ENCODE measurements at regions not wholly inside any gene's neighbourhood (a gene's known extent, or its start where the extent isn't known, plus 50 kb on each side); places are given as distances from the start of the nearest gene placed in this dataset.

- Histone ChIP-seq H3K27me3 (ENCODE audit: insufficient read depth, low read length) (no peaks in the 10 kb centered on the region), H3K9me3 (ENCODE audit: low read length) (no peaks in the 10 kb centered on the region), H3K4me3 (ENCODE audit: low read length) (no peak overlapping the region)
Measured at GRCh38 chr5:109951348-109951747, 261.6 kb downstream of the MAN2A1 start.

GRCh38 chr5:109951758-109952157, 262.0 kb downstream of the MAN2A1 start:
- H3K4me1 ChIP-seq (ENCODE audit: insufficient read depth, low read length), result peaks cover 11% of the 10 kb centered on the region
- no peaks in the 10 kb centered on the region for H3K9me3 ChIP-seq (ENCODE audit: low read length)
- H3K36me3 ChIP-seq (ENCODE audit: insufficient read depth, low read length), result no peaks in the 10 kb centered on the region
- no peak overlapping the region for H3K4me3 ChIP-seq (ENCODE audit: low read length)
- no peak overlapping the region for H2AFZ ChIP-seq (ENCODE audit: low read depth, low read length)
- no peaks in the 10 kb centered on the region for H3K27me3 ChIP-seq (ENCODE audit: insufficient read depth, low read length)

More at GRCh38 chr5:109951348-109951747, 261.6 kb downstream of the MAN2A1 start:
- Histone ChIP-seq H3K36me3 (ENCODE audit: insufficient read depth, low read length) (no peaks in the 10 kb centered on the region), H3K4me1 (ENCODE audit: insufficient read depth, low read length) (peaks cover 11% of the 10 kb centered on the region), H2AFZ (ENCODE audit: low read depth, low read length) (no peak overlapping the region)

- H3K36me3 ChIP-seq (ENCODE audit: insufficient read depth, low read length), result no peaks in the 10 kb centered on the region
- no peaks in the 10 kb centered on the region for H3K9me3 ChIP-seq (ENCODE audit: low read length)
- H2AFZ ChIP-seq (ENCODE audit: low read depth, low read length), result peak overlapping the region; percentile 58
- H3K27me3 ChIP-seq (ENCODE audit: insufficient read depth, low read length), result no peaks in the 10 kb centered on the region
- no peak overlapping the region for H3K4me3 ChIP-seq (ENCODE audit: low read length)
- H3K4me1 ChIP-seq (ENCODE audit: insufficient read depth, low read length), result peaks cover 11% of the 10 kb centered on the region
Measured at GRCh38 chr5:109953761-109954160, 264.0 kb downstream of the MAN2A1 start.

GRCh38 chr5:109956884-109957283, 267.2 kb downstream of the MAN2A1 start:
- H3K4me1 ChIP-seq (ENCODE audit: insufficient read depth, low read length), result peaks cover 11% of the 10 kb centered on the region
- H3K4me3 ChIP-seq (ENCODE audit: low read length), result no peak overlapping the region
- H3K36me3 ChIP-seq (ENCODE audit: insufficient read depth, low read length), result no peaks in the 10 kb centered on the region
- no peak overlapping the region for H2AFZ ChIP-seq (ENCODE audit: low read depth, low read length)
- no peaks in the 10 kb centered on the region for H3K9me3 ChIP-seq (ENCODE audit: low read length)
- H3K27me3 ChIP-seq (ENCODE audit: insufficient read depth, low read length), result no peaks in the 10 kb centered on the region

- Histone ChIP-seq H3K4me1 (ENCODE audit: insufficient read depth, low read length) (peaks cover 11% of the 10 kb centered on the region), H3K27me3 (ENCODE audit: insufficient read depth, low read length) (no peaks in the 10 kb centered on the region), H2AFZ (ENCODE audit: low read depth, low read length) (no peak overlapping the region), H3K9me3 (ENCODE audit: low read length) (no peaks in the 10 kb centered on the region), H3K4me3 (ENCODE audit: low read length) (no peak overlapping the region), H3K36me3 (ENCODE audit: insufficient read depth, low read length) (no peaks in the 10 kb centered on the region)
Measured at GRCh38 chr5:109958082-109958481, 268.4 kb downstream of the MAN2A1 start.

- H3K4me3 ChIP-seq (ENCODE audit: low read length), result no peak overlapping the region
- no peaks in the 10 kb centered on the region for H3K36me3 ChIP-seq (ENCODE audit: insufficient read depth, low read length)
- H3K4me1 ChIP-seq (ENCODE audit: insufficient read depth, low read length), result no peaks in the 10 kb centered on the region
- no peaks in the 10 kb centered on the region for H3K27me3 ChIP-seq (ENCODE audit: insufficient read depth, low read length)
- H3K9me3 ChIP-seq (ENCODE audit: low read length), result no peaks in the 10 kb centered on the region
- H2AFZ ChIP-seq (ENCODE audit: low read depth, low read length), result no peak overlapping the region
Measured at GRCh38 chr5:109959652-109960051, 269.9 kb downstream of the MAN2A1 start.

GRCh38 chr5:109961751-109962150, 272.0 kb downstream of the MAN2A1 start:
- Histone ChIP-seq H3K9me3 (ENCODE audit: low read length) (no peaks in the 10 kb centered on the region), H3K36me3 (ENCODE audit: insufficient read depth, low read length) (no peaks in the 10 kb centered on the region), H3K4me3 (ENCODE audit: low read length) (no peak overlapping the region), H2AFZ (ENCODE audit: low read depth, low read length) (no peak overlapping the region), H3K4me1 (ENCODE audit: insufficient read depth, low read length) (no peaks in the 10 kb centered on the region), H3K27me3 (ENCODE audit: insufficient read depth, low read length) (no peaks in the 10 kb centered on the region)

GRCh38 chr5:109962882-109963603, 273.3 kb downstream of the MAN2A1 start:
- Histone ChIP-seq H3K4me1 (ENCODE audit: insufficient read depth, low read length) (no peaks in the 10 kb centered on the region), H3K27me3 (ENCODE audit: insufficient read depth, low read length) (no peaks in the 10 kb centered on the region), H3K4me3 (ENCODE audit: low read length) (no peak overlapping the region), H3K9me3 (ENCODE audit: low read length) (no peaks in the 10 kb centered on the region), H2AFZ (ENCODE audit: low read depth, low read length) (no peak overlapping the region), H3K36me3 (ENCODE audit: insufficient read depth, low read length) (no peaks in the 10 kb centered on the region)

GRCh38 chr5:109964136-109964535, 274.4 kb downstream of the MAN2A1 start:
- Histone ChIP-seq H3K9me3 (ENCODE audit: low read length) (no peaks in the 10 kb centered on the region), H3K27me3 (ENCODE audit: insufficient read depth, low read length) (no peaks in the 10 kb centered on the region), H3K4me1 (ENCODE audit: insufficient read depth, low read length) (no peaks in the 10 kb centered on the region), H3K4me3 (ENCODE audit: low read length) (no peak overlapping the region), H2AFZ (ENCODE audit: low read depth, low read length) (no peak overlapping the region), H3K36me3 (ENCODE audit: insufficient read depth, low read length) (no peaks in the 10 kb centered on the region)

GRCh38 chr5:109965634-109966033, 275.9 kb downstream of the MAN2A1 start:
- no peaks in the 10 kb centered on the region for H3K36me3 ChIP-seq (ENCODE audit: insufficient read depth, low read length)
- H3K4me1 ChIP-seq (ENCODE audit: insufficient read depth, low read length), result no peaks in the 10 kb centered on the region
- H3K9me3 ChIP-seq (ENCODE audit: low read length), result no peaks in the 10 kb centered on the region
- H3K27me3 ChIP-seq (ENCODE audit: insufficient read depth, low read length), result no peaks in the 10 kb centered on the region
- no peak overlapping the region for H3K4me3 ChIP-seq (ENCODE audit: low read length)
- no peak overlapping the region for H2AFZ ChIP-seq (ENCODE audit: low read depth, low read length)

- Histone ChIP-seq H3K27me3 (ENCODE audit: insufficient read depth, low read length) (no peaks in the 10 kb centered on the region), H3K4me3 (ENCODE audit: low read length) (no peak overlapping the region)
Measured at GRCh38 chr5:109971968-109972367, 282.2 kb downstream of the MAN2A1 start.

GRCh38 chr5:109981979-109982378, 292.3 kb downstream of the MAN2A1 start:
- Histone ChIP-seq H3K4me1 (ENCODE audit: insufficient read depth, low read length) (no peaks in the 10 kb centered on the region), H2AFZ (ENCODE audit: low read depth, low read length) (no peak overlapping the region), H3K9me3 (ENCODE audit: low read length) (no peaks in the 10 kb centered on the region), H3K4me3 (ENCODE audit: low read length) (no peak overlapping the region), H3K27me3 (ENCODE audit: insufficient read depth, low read length) (no peaks in the 10 kb centered on the region), H3K36me3 (ENCODE audit: insufficient read depth, low read length) (no peaks in the 10 kb centered on the region)

More at GRCh38 chr5:109971968-109972367, 282.2 kb downstream of the MAN2A1 start:
- Histone ChIP-seq H3K4me1 (ENCODE audit: insufficient read depth, low read length) (no peaks in the 10 kb centered on the region), H2AFZ (ENCODE audit: low read depth, low read length) (no peak overlapping the region), H3K9me3 (ENCODE audit: low read length) (no peaks in the 10 kb centered on the region), H3K36me3 (ENCODE audit: insufficient read depth, low read length) (no peaks in the 10 kb centered on the region)

GRCh38 chr5:109982966-109983534, 293.3 kb downstream of the MAN2A1 start:
- Histone ChIP-seq H3K4me1 (ENCODE audit: insufficient read depth, low read length) (no peaks in the 10 kb centered on the region), H3K27me3 (ENCODE audit: insufficient read depth, low read length) (no peaks in the 10 kb centered on the region), H3K9me3 (ENCODE audit: low read length) (no peaks in the 10 kb centered on the region), H2AFZ (ENCODE audit: low read depth, low read length) (no peak overlapping the region), H3K4me3 (ENCODE audit: low read length) (no peak overlapping the region), H3K36me3 (ENCODE audit: insufficient read depth, low read length) (no peaks in the 10 kb centered on the region)

- Histone ChIP-seq H3K9me3 (ENCODE audit: low read length) (no peaks in the 10 kb centered on the region), H3K27me3 (ENCODE audit: insufficient read depth, low read length) (no peaks in the 10 kb centered on the region), H2AFZ (ENCODE audit: low read depth, low read length) (no peak overlapping the region), H3K36me3 (ENCODE audit: insufficient read depth, low read length) (no peaks in the 10 kb centered on the region), H3K4me1 (ENCODE audit: insufficient read depth, low read length) (no peaks in the 10 kb centered on the region), H3K4me3 (ENCODE audit: low read length) (no peak overlapping the region)
Measured at GRCh38 chr5:109986726-109987125, 297.0 kb downstream of the MAN2A1 start.
